Caco-2 (cell line): ENCODE measurements at regions not wholly inside any gene's neighbourhood (a gene's known extent, or its start where the extent isn't known, plus 50 kb on each side); places are given as distances from the start of the nearest gene placed in this dataset.

Experiments
- BruUV-seq: library from RNA; stranded (reverse); fragments of 400-500 nt; replicated peaks from 2 replicates; lab custom pipeline; 2021; lab: Mats Ljungman, UMichigan
- CTCF ChIA-PET: fragments of 300-600 bp; sonication (Branson Sonifier 250); formaldehyde crosslinking; loops from one replicate; lab custom pipeline; 2022; ENCODE audit warnings: antibody characterized with exemption; lab: Charles Lee
- POLR2A ChIA-PET: fragments of 300-600 bp; sonication (Branson Sonifier 250); formaldehyde crosslinking; loops from one replicate; lab custom pipeline; 2022; ENCODE audit warnings: antibody characterized with exemption; lab: Charles Lee
- DNase-seq, 2 experiments: peaks; one replicate each; pipeline versions ENCODE4 v3.0.0 to v3.0.0-alpha.2; 2020 to 2022
- H3K27me3 ChIP-seq: replicated peaks from 2 replicates; pipeline ENCODE4 v1.6.0; 2011; ENCODE audit warnings: low read length; ENCODE audit not compliant: control insufficient read depth, insufficient read depth
- H3K36me3 ChIP-seq: 2 replicates; pipeline ENCODE4 v1.5.1; 2011; ENCODE audit warnings: low read length; ENCODE audit not compliant: control insufficient read depth, insufficient read depth
- H3K4me1 ChIP-seq: fragments of 250-450 bp; sonication (Bioruptor Pico); 2 replicates; pipeline ENCODE4 v1.5.1; 2020; ENCODE audit warnings: mild to moderate bottlenecking
- H3K4me3 ChIP-seq: 2 replicates; pipeline ENCODE4 v1.5.1; 2011; ENCODE audit warnings: low read depth, mild to moderate bottlenecking, control low read depth, low read length
- H3K9me3 ChIP-seq: fragments of 250-450 bp; sonication (Bioruptor Pico); 2 replicates; pipeline ENCODE4 v1.5.1; 2020; ENCODE audit warnings: mild to moderate bottlenecking, moderate library complexity
- H3K27ac Mint-ChIP-seq: one replicate; pipeline ENCODE4 v1.8.0; 2022; ENCODE audit warnings: mixed read lengths; ENCODE audit not compliant: unreplicated experiment
- H3K27me3 Mint-ChIP-seq: one replicate; pipeline ENCODE4 v1.8.0; 2022; ENCODE audit warnings: mixed read lengths; ENCODE audit not compliant: insufficient read depth, unreplicated experiment
- H3K36me3 Mint-ChIP-seq: one replicate; pipeline ENCODE4 v1.8.0; 2022; ENCODE audit warnings: mild to moderate bottlenecking, mixed read lengths; ENCODE audit not compliant: insufficient read depth, unreplicated experiment
- H3K4me1 Mint-ChIP-seq: one replicate; pipeline ENCODE4 v1.8.0; 2022; ENCODE audit warnings: low read depth, mixed read lengths; ENCODE audit not compliant: unreplicated experiment
- H3K4me3 Mint-ChIP-seq: one replicate; pipeline ENCODE4 v1.8.0; 2022; ENCODE audit warnings: mild to moderate bottlenecking, moderate library complexity, mixed read lengths; ENCODE audit not compliant: unreplicated experiment
- H3K9me3 Mint-ChIP-seq: one replicate; pipeline ENCODE4 v1.8.0; 2022; ENCODE audit warnings: mixed read lengths; ENCODE audit not compliant: unreplicated experiment
- intact Hi-C: fragments of 100-400 bp; cut with micrococcal nuclease; formaldehyde crosslinking; loops from one replicate; pipeline ENCODE4 v1.10.0; 2022; ENCODE audit not compliant: unreplicated experiment
- TF ChIP-seq, protein P1 (sequence below), 2 experiments: fragments of 200-600 bp in 1 of 2; IDR thresholded peaks; 1 replicate in 1 of 2; 2 replicates in 1 of 2; pipeline versions ENCODE4 v1.5.1 to v1.8.0; 2011 to 2022; ENCODE audit warnings: antibody characterized with exemption in 1 of 2, control low read depth in 1 of 2, inconsistent platforms in 1 of 2, low read depth in 1 of 2, low read length in 1 of 2, mild to moderate bottlenecking in 1 of 2, moderate library complexity in 1 of 2; ENCODE audit not compliant: insufficient read depth in 1 of 2, severe bottlenecking in 1 of 2, unreplicated experiment in 1 of 2

DNA sequence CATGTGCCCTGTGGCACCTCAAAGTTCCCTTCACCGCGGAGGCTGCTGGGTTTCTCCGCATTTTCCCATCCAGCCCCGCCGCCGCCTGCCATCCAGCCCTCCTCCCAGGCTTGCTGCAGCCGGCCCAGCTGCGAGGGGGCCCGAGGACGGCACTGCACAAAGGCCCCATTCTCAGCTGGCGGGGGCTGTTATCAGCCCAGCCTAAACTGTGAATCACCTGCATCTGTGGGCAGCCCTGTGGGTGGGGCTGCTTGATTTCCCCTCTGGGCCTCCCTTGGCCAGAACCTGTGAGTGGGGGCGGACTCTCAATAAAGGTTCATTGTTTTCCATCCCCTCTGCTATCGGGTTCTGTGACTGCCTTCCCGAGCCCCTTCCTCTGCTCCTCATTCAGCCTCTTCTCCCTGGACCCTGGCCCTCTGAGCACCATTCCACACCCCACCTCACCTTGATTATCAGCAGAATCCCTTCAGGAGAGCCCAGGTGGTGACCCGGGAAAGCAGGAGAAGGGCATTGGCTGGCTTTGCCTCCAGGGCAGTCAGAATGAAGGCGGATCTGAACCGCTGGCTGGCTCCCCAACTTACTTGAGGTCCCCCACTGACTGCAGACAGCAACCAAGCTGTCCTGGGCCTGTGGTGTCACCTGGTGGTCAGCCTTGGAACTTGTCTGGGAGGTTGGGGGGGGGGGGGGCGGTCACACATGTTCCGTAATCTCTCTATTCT, 204.5 kb downstream of the ZFP36L2 start:
- TF ChIP-seq, protein P1, sequence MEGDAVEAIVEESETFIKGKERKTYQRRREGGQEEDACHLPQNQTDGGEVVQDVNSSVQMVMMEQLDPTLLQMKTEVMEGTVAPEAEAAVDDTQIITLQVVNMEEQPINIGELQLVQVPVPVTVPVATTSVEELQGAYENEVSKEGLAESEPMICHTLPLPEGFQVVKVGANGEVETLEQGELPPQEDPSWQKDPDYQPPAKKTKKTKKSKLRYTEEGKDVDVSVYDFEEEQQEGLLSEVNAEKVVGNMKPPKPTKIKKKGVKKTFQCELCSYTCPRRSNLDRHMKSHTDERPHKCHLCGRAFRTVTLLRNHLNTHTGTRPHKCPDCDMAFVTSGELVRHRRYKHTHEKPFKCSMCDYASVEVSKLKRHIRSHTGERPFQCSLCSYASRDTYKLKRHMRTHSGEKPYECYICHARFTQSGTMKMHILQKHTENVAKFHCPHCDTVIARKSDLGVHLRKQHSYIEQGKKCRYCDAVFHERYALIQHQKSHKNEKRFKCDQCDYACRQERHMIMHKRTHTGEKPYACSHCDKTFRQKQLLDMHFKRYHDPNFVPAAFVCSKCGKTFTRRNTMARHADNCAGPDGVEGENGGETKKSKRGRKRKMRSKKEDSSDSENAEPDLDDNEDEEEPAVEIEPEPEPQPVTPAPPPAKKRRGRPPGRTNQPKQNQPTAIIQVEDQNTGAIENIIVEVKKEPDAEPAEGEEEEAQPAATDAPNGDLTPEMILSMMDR (IDR thresholded peaks at IDR 0.05; ENCODE audit: insufficient read depth in 1 of 2, low read depth in 1 of 2, low read length in 1 of 2, severe bottlenecking in 1 of 2, unreplicated experiment in 1 of 2), result peak; percentile 57 to 77
- Mint-ChIP-seq H3K4me1 (peaks cover 51% of the 10 kb centered on the region), H3K9me3 (peaks cover 19% of the 10 kb centered on the region), H3K36me3 (peaks cover 22% of the 10 kb centered on the region), H3K27ac (peak overlapping the region; percentile 8), H3K4me3 (no peak overlapping the region), H3K27me3 (no peaks in the 10 kb centered on the region)
- intact Hi-C loops, result loop anchor here (1.0 to 5.0 kb wide), 5 partner anchors 43 to 460 kb away; no protein-coding TSS in a partner anchor
- peaks cover 10% of the 10 kb centered on the region for H3K9me3 ChIP-seq
- H3K4me3 ChIP-seq, result no peak overlapping the region
- BruUV-seq, result no TSS peak
- H3K36me3 ChIP-seq, result 0 out of 2 replicates have a peak, but pooled peaks cover 1% of the 10 kb centered on the region
- H3K27me3 ChIP-seq, result no peaks in the 10 kb centered on the region
- ChIA-PET CTCF (interaction anchor here (0.6 to 1.6 kb wide), 6 partner anchors 11 to 74 kb away, joined by 3 to 12 read pairs (median 5); no protein-coding TSS in a partner anchor), POLR2A (no interaction called here)
- peaks cover 56% of the 10 kb centered on the region for H3K4me1 ChIP-seq
- peak; percentile 58 to 87 for DNase-seq

DNA sequence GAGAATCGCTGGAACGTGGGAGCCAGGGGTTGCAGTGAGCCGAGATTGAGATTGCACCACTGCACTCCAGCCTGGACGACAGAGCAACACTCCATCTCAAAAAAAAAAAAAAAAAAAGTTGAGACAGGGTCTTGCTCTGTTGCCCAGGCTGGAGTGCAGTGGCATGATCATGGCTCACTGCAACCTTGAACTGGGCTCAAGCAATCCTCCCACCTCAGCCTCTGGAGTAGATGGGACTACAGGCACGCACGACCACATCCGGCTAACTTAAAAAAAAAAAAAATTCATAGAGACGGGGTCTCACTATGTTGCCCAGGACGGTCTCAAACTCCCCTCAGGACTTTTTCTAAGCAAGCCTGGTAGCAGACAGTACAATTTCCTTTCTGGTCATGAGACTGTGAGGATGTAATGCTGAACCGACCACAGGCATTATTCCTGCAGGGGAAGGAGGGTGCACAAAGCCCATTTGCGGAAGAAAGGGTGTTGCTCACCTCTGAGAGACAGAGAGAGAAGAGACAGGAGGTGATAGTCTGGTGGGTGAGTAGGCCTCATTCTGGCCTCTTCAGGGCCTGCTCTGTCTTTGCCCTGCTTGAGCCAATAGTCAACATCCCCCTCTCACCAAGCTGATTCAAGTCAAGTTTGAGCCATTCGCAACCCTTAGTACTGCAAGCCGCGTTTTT, 205.3 kb downstream of the ZFP36L2 start:
- Histone ChIP-seq H3K9me3 (peaks cover 10% of the 10 kb centered on the region), H3K4me3 (no peak overlapping the region), H3K27me3 (no peaks in the 10 kb centered on the region), H3K4me1 (peaks cover 56% of the 10 kb centered on the region), H3K36me3 (0 out of 2 replicates have a peak, but pooled peaks cover 1% of the 10 kb centered on the region)
- Mint-ChIP-seq H3K4me3 (no peak overlapping the region), H3K36me3 (peaks cover 22% of the 10 kb centered on the region), H3K4me1 (peaks cover 48% of the 10 kb centered on the region), H3K9me3 (peaks cover 15% of the 10 kb centered on the region), H3K27me3 (no peaks in the 10 kb centered on the region), H3K27ac (peak overlapping the region; percentile 8)
- ChIA-PET CTCF (interaction anchor here (0.7 to 1.6 kb wide), 4 partner anchors 10 to 73 kb away, joined by 3 to 12 read pairs (median 7); no protein-coding TSS in a partner anchor), POLR2A (interaction anchor here (0.6 kb wide), 1 partner anchor 205 kb away, joined by 5 read pairs; the partner anchor contains the start of gene ZFP36L2)
- intact Hi-C loops, result loop anchor here (5.0 kb wide), 2 partner anchors 194 to 461 kb away; no protein-coding TSS in a partner anchor
- BruUV-seq, result no TSS peak
- TF ChIP-seq, protein P1 (IDR thresholded peaks at IDR 0.05; ENCODE audit: insufficient read depth in 1 of 2, low read depth in 1 of 2, low read length in 1 of 2, severe bottlenecking in 1 of 2, unreplicated experiment in 1 of 2), result no peak
- no peak for DNase-seq

DNA sequence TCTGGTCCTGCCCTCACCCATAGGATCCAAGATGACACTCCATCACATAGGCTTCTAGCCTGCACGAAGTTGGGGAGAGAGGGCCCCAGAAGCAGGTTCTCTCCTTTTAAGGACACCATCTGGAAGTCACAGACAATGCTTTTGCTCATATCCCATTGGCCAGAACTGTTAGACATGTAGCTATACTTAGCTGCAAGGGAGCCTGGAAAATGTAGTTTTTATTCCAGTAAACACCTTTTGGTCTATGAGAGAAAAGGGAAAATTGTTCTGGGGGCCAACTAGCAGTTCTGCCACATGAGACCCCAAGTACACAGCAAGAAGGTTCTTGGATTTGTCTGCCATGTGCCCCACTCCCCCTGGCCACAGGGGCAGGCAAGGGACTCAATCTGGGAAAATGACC, 206.1 kb downstream of the ZFP36L2 start:
- POLR2A ChIA-PET, result no interaction called here
- H3K27me3 Mint-ChIP-seq, result no peaks in the 10 kb centered on the region
- intact Hi-C loops, result loop anchor here (5.0 kb wide), 2 partner anchors 193 to 462 kb away; no protein-coding TSS in a partner anchor
- Histone ChIP-seq H3K9me3 (peaks cover 10% of the 10 kb centered on the region), H3K4me1 (peaks cover 51% of the 10 kb centered on the region), H3K36me3 (0 out of 2 replicates have a peak, but pooled peaks cover 1% of the 10 kb centered on the region), H3K4me3 (no peak overlapping the region), H3K27me3 (no peaks in the 10 kb centered on the region)
- TF ChIP-seq, protein P1 (IDR thresholded peaks at IDR 0.05; ENCODE audit: insufficient read depth in 1 of 2, low read depth in 1 of 2, low read length in 1 of 2, severe bottlenecking in 1 of 2, unreplicated experiment in 1 of 2), result no peak
- H3K4me3 Mint-ChIP-seq, result no peak overlapping the region
- peak in 1 of 2 experiments; percentile 6 for DNase-seq
- peaks cover 42% of the 10 kb centered on the region for H3K4me1 Mint-ChIP-seq
- peaks cover 11% of the 10 kb centered on the region for H3K9me3 Mint-ChIP-seq
- H3K36me3 Mint-ChIP-seq, result peaks cover 22% of the 10 kb centered on the region
- CTCF ChIA-PET, result interaction anchor here (1.6 kb wide), 1 partner anchor 9 kb away, joined by 4 read pairs; no protein-coding TSS in a partner anchor
- no peak overlapping the region for H3K27ac Mint-ChIP-seq
- no TSS peak for BruUV-seq
